ENCODE measurements at regions not wholly inside any gene's neighbourhood (a gene's known extent, or its start where the extent isn't known, plus 50 kb on each side); places are given as distances from the start of the nearest gene placed in this dataset.

DNA sequence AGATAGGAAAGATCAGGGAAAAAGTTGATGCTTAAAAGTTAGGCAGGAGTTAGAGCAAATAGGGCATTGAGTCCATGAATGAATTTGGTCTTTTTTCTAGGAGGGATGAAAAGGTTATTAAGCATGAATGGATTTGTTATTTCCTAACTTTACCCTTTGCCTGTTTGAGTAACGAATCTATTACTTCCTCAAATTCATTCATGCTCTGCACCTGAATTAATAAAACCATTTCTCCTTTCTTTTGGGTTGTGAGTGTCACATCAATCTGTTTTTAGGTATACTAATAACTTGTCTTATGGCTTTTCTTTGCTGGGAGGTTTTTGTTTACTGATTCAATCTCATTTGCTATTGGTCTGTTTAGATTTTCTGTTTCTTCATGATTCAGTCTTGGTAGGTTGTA is 1217.7 kb upstream of the CELF2 start:
- no peaks in the 10 kb centered on the region for H4K20me1 ChIP-seq (ENCODE audit: insufficient read depth, low read length)
- no peaks in the 10 kb centered on the region for H3K9me3 ChIP-seq (ENCODE audit: low read length)
- no peak overlapping the region for H3K9ac ChIP-seq (ENCODE audit: low read length)
- H2AFZ ChIP-seq (ENCODE audit: low read length), result no peak overlapping the region
- TF ChIP-seq EZH2 (IDR thresholded peaks at IDR 0.05; ENCODE audit: borderline replicate concordance, low read length) (no peak), CTCF (IDR thresholded peaks at IDR 0.05; ENCODE audit: low read length) (no peak)
- no peaks in the 10 kb centered on the region for H3F3A ChIP-seq (ENCODE audit: insufficient read depth, low read length)
- H3K9me2 ChIP-seq (ENCODE audit: low read depth, low read length), result no peaks in the 10 kb centered on the region
- no peak overlapping the region for H3K4me3 ChIP-seq (ENCODE audit: low read depth, low read length, poor library complexity, severe bottlenecking)
- H3K4me1 ChIP-seq (ENCODE audit: insufficient read depth, low read length, severe bottlenecking), result no peaks in the 10 kb centered on the region
- H3K27ac ChIP-seq (ENCODE audit: low read depth, low read length, poor library complexity, severe bottlenecking), result no peak overlapping the region
- no peak overlapping the region for H3K4me2 ChIP-seq (ENCODE audit: low read length)
- H3K27me3 ChIP-seq (ENCODE audit: insufficient read depth, low read length), result no peaks in the 10 kb centered on the region
- H3K79me2 ChIP-seq (ENCODE audit: insufficient read depth, low read length), result no peaks in the 10 kb centered on the region
- no peaks in the 10 kb centered on the region for H3K36me3 ChIP-seq (ENCODE audit: insufficient read depth, low read length)

DNA sequence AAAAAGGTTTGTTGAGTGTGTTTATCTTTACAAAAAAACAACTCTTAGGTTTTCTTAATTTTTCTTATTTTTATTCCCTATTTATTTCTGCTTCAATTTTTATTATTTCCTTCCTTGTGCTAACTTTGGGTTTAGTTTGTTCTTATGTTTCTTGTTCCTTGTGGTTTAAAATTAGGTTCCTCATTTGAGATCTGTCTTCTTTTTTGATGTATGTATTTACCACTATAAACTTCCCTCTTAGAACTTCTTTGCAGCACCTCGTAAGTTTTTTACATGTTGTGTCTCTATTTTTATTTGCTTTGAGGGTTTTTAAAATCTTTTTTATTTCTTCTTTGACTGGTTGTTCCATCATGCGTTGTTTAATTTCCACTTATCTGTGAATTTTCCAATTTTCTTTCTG is 1217.1 kb upstream of the CELF2 start:
- H3K27ac ChIP-seq (ENCODE audit: low read depth, low read length, poor library complexity, severe bottlenecking), result no peak overlapping the region
- H3K36me3 ChIP-seq (ENCODE audit: insufficient read depth, low read length), result no peaks in the 10 kb centered on the region
- no peaks in the 10 kb centered on the region for H3K27me3 ChIP-seq (ENCODE audit: insufficient read depth, low read length)
- no peaks in the 10 kb centered on the region for H3K9me3 ChIP-seq (ENCODE audit: low read length)
- no peaks in the 10 kb centered on the region for H3K79me2 ChIP-seq (ENCODE audit: insufficient read depth, low read length)
- no peaks in the 10 kb centered on the region for H3F3A ChIP-seq (ENCODE audit: insufficient read depth, low read length)
- H3K4me1 ChIP-seq (ENCODE audit: insufficient read depth, low read length, severe bottlenecking), result no peaks in the 10 kb centered on the region
- H3K9me2 ChIP-seq (ENCODE audit: low read depth, low read length), result no peaks in the 10 kb centered on the region
- no peak overlapping the region for H3K9ac ChIP-seq (ENCODE audit: low read length)
- no peaks in the 10 kb centered on the region for H4K20me1 ChIP-seq (ENCODE audit: insufficient read depth, low read length)
- no peak overlapping the region for H2AFZ ChIP-seq (ENCODE audit: low read length)
- no peak overlapping the region for H3K4me3 ChIP-seq (ENCODE audit: low read depth, low read length, poor library complexity, severe bottlenecking)
- H3K4me2 ChIP-seq (ENCODE audit: low read length), result no peak overlapping the region
- no peak for TF ChIP-seq CTCF (IDR thresholded peaks at IDR 0.05; ENCODE audit: low read length)
- no peak for TF ChIP-seq EZH2 (IDR thresholded peaks at IDR 0.05; ENCODE audit: borderline replicate concordance, low read length)

- Histone ChIP-seq H3K36me3 (ENCODE audit: insufficient read depth, low read length) (no peaks in the 10 kb centered on the region), H3K9me3 (ENCODE audit: low read length) (no peaks in the 10 kb centered on the region), H3K4me2 (ENCODE audit: low read length) (no peak overlapping the region), H3K4me1 (ENCODE audit: insufficient read depth, low read length, severe bottlenecking) (no peaks in the 10 kb centered on the region), H3K27ac (ENCODE audit: low read depth, low read length, poor library complexity, severe bottlenecking) (no peak overlapping the region), H3K79me2 (ENCODE audit: insufficient read depth, low read length) (no peaks in the 10 kb centered on the region), H3K9me2 (ENCODE audit: low read depth, low read length) (no peaks in the 10 kb centered on the region), H3K4me3 (ENCODE audit: low read depth, low read length, poor library complexity, severe bottlenecking) (no peak overlapping the region), H3K27me3 (ENCODE audit: insufficient read depth, low read length) (no peaks in the 10 kb centered on the region), H2AFZ (ENCODE audit: low read length) (no peak overlapping the region), H3K9ac (ENCODE audit: low read length) (no peak overlapping the region), H4K20me1 (ENCODE audit: insufficient read depth, low read length) (no peaks in the 10 kb centered on the region), H3F3A (ENCODE audit: insufficient read depth, low read length) (no peaks in the 10 kb centered on the region)
- TF ChIP-seq CTCF (IDR thresholded peaks at IDR 0.05; ENCODE audit: low read length), result no peak
- no peak for TF ChIP-seq EZH2 (IDR thresholded peaks at IDR 0.05; ENCODE audit: borderline replicate concordance, low read length)
Observed at GRCh38 chr10:9807846-9808245, 1209.8 kb upstream of the CELF2 start.
